Psoas muscle (tissue), 7 donors: ENCODE measurements at regions not wholly inside any gene's neighbourhood (a gene's known extent, or its start where the extent isn't known, plus 50 kb on each side); places are given as distances from the start of the nearest gene placed in this dataset.
A peak's percentile ranks its signal among the peaks of the same experiment; 100 is the strongest.

Experiments
- ATAC-seq, 4 donors: fragments of 200-7000 bp; cut with Tn5 transposase; one replicate each; pipeline ENCODE4 v1.9.1; 2020; ENCODE audit warnings: moderate library complexity in 3 of 4, mild to moderate bottlenecking in 2 of 4
- DNase-seq, 2 donors: peaks; one replicate each; pipeline ENCODE4 v3.0.0-alpha.2; 2020
- H3K27ac ChIP-seq: fragments of 200-600 bp; one replicate; pipeline ENCODE4 v1.8.0; 2022
- H3K27me3 ChIP-seq, 3 donors: fragments of 200-600 bp in 1 of 3; one replicate each; pipeline versions ENCODE4 v1.6.1 to v1.8.0; 2013 to 2022; ENCODE audit warnings: low read length in 2 of 3, mild to moderate bottlenecking in 2 of 3, moderate library complexity in 1 of 3; ENCODE audit not compliant: insufficient read depth in 3 of 3
- H3K36me3 ChIP-seq, 2 donors: fragments of 200-600 bp in 1 of 2; one replicate each; pipeline versions ENCODE4 v1.6.1 to v1.8.0; 2013 to 2022; ENCODE audit warnings: low read depth in 1 of 2, mild to moderate bottlenecking in 1 of 2, moderate library complexity in 1 of 2; ENCODE audit not compliant: insufficient read depth in 1 of 2
- H3K4me1 ChIP-seq: fragments of 200-600 bp; one replicate; pipeline ENCODE4 v1.8.0; 2022
- H3K4me3 ChIP-seq: fragments of 200-600 bp; one replicate; pipeline ENCODE4 v1.8.0; 2022; ENCODE audit warnings: mild to moderate bottlenecking
- H3K9me3 ChIP-seq: fragments of 200-600 bp; one replicate; pipeline ENCODE4 v1.8.0; 2022
- CTCF ChIP-seq: fragments of 200-600 bp; IDR thresholded peaks from one replicate; pipeline ENCODE4 v1.8.0; 2022; ENCODE audit warnings: antibody characterized with exemption
- WGBS, 3 donors: extraction: QIAGEN DNeasy Blood & Tissue Kit; methylation state at CpG; one replicate each; pipeline versions ENCODE4 v1.1.6 to v1.1.7; 2013; 5-methylcytosine and 5-hydroxymethylcytosine counted together
- intact Hi-C, 2 donors: fragments of 100-400 bp; cut with DNase I; formaldehyde crosslinking; loops; one replicate each; pipeline versions ENCODE4 v1.11.0 to v1.14.2; 2022
- donor health status: healthy with polysubstance abuse.
- donor health status: DM: no; HTN: no; CAD: no; lungs with moderate emphysema.
- donor health status: Bipolar disorder and iron deficiency.
- donor health status: healthy.
- donor health status: DM: yes; HTN: yes; CAD: no.
- donor health status: DM: no; HTN: no; CAD: no.
- donor health status: DM: yes; HTN: yes; CAD: no.

- Histone ChIP-seq H3K4me1 (peaks cover 45% of the 10 kb centered on the region), H3K9me3 (no peaks in the 10 kb centered on the region), H3K27me3 (no peaks in the 10 kb centered on the region), H3K36me3 (no peaks in the 10 kb centered on the region), H3K4me3 (peak overlapping the region; percentile 19), H3K27ac (peak overlapping the region; percentile 77)
- DNase-seq (no peak), ATAC-seq (peak; percentile 49 to 80 (median 62))
- WGBS, 3 donors: 38 to 56% (median 41%) methylated on average over 4 of the region's 4 CpGs
- intact Hi-C loops: loop anchor here (10.0 kb wide), 1 partner anchor 146 kb away; the partner anchor contains the start of gene DPH6 (in 2 of the 2)
- TF ChIP-seq CTCF: no peak
Observed at GRCh38 chr15:35691173-35691761, 145.3 kb upstream of the DPH6 start.

- no peak for TF ChIP-seq CTCF
- no peak for DNase-seq
- H3K36me3 ChIP-seq: no peaks in the 10 kb centered on the region
- 58 to 67% (median 59%) methylated on average over 2 of the region's 2 CpGs for WGBS, 3 donors
- no peak overlapping the region for H3K4me3 ChIP-seq
- H3K4me1 ChIP-seq: peaks cover 41% of the 10 kb centered on the region
- no peak for ATAC-seq
- intact Hi-C loops: loop anchor here (10.0 kb wide), 1 partner anchor 147 kb away; the partner anchor contains the start of gene DPH6 (in 2 of the 2)
- no peak overlapping the region for H3K27ac ChIP-seq
- no peaks in the 10 kb centered on the region for H3K27me3 ChIP-seq
- H3K9me3 ChIP-seq: no peaks in the 10 kb centered on the region
Observed at GRCh38 chr15:35691891-35692867, 146.2 kb upstream of the DPH6 start.

GRCh38 chr15:35693286-35693685, 147.3 kb upstream of the DPH6 start:
- Histone ChIP-seq H3K27ac (no peak overlapping the region), H3K4me1 (peaks cover 44% of the 10 kb centered on the region), H3K36me3 (no peaks in the 10 kb centered on the region), H3K4me3 (no peak overlapping the region), H3K27me3 (no peaks in the 10 kb centered on the region), H3K9me3 (no peaks in the 10 kb centered on the region)
- TF ChIP-seq CTCF: no peak
- ATAC-seq (no peak), DNase-seq (no peak)
- 30 to 59% (median 44%) methylated on average over 2 of the region's 2 CpGs for WGBS, 3 donors
- intact Hi-C loops: loop anchor here (10.0 kb wide), 1 partner anchor 148 kb away; the partner anchor contains the start of gene DPH6 (in 2 of the 2)

GRCh38 chr15:35693886-35694285, 147.9 kb upstream of the DPH6 start:
- ATAC-seq: no peak
- WGBS, 3 donors: 57 to 64% (median 63%) methylated on average over 3 of the region's 3 CpGs
- DNase-seq: no peak
- H3K27me3 ChIP-seq: no peaks in the 10 kb centered on the region
- no peaks in the 10 kb centered on the region for H3K36me3 ChIP-seq
- peaks cover 46% of the 10 kb centered on the region for H3K4me1 ChIP-seq
- no peak for TF ChIP-seq CTCF
- no peaks in the 10 kb centered on the region for H3K9me3 ChIP-seq
- intact Hi-C loops: loop anchor here (10.0 kb wide), 1 partner anchor 149 kb away; the partner anchor contains the start of gene DPH6 (in 2 of the 2)
- no peak overlapping the region for H3K4me3 ChIP-seq
- H3K27ac ChIP-seq: no peak overlapping the region
